Hippocampal formation (tissue), 2 donors: ENCODE measurements at regions not wholly inside any gene's neighbourhood (a gene's known extent, or its start where the extent isn't known, plus 50 kb on each side); places are given as distances from the start of the nearest gene placed in this dataset.

Experiments
- DNase-seq, 2 donors: peaks; one replicate each; lab custom pipeline; 2025; lab: John Stamatoyannopoulos, UW

GRCh38 chr14:101066826-101067510 is 163.4 kb upstream of the RTL1 start:
- no peak for DNase-seq

DNA sequence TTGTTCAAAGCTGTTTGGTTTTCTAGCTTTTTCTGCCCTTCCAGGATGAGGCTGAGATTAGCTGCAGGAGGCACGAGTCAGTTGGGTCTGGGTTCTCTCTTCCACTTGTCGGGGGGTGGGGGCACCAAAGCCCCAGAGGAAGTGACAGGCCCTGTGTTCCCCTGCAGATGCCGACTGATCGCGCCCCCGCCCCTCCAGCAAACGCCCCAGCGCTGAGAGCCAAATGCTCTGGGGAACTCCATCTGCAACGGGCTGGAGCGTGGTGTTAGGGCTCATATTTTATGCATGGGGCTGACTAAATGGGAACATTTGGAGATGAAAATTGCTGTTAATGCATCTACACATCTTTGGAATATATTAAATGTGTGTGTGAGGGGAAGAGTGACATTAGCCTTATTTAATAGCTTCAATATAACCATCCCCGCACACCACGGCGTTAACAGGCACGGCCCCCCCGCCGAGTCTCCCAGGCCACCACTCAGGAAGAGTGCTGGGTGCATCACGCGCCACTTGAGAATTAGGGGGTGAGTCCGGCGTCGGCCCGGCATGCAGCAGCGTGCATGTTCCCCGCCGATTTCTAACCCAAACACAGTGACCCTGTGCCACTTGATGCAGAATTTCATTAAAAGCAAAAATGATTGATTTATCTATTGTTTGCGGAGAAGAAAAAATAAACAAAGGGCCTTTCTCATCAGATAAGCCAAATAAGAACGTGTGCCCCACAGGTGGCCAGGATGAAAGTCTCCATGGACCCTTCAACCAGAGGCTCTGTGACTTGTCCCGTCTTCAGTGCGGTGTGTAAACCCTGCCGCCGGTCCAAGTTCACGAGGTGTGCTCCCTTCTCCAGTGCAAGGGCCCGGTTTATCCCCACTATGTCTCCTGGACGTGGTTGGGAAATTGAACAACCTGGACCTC is 165.0 kb upstream of the RTL1 start:
- DNase-seq = no peak

DNA sequence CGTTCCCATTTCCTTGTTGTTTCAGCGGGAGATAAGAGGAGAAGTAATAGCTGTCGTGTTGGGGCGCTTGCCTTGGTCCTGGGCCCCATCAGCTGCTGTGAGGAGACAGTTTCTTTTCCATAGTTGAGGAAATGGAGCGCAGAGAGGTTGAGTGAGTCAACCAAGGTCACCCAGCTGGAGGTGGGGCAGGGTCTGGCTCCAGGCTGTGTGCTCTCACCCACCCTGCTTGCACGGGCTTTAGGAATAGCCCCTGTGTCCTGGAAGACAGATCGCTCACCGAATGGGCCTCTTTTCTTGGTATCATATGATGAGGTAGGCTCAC is 165.7 kb upstream of the RTL1 start:
- DNase-seq = no peak

DNA sequence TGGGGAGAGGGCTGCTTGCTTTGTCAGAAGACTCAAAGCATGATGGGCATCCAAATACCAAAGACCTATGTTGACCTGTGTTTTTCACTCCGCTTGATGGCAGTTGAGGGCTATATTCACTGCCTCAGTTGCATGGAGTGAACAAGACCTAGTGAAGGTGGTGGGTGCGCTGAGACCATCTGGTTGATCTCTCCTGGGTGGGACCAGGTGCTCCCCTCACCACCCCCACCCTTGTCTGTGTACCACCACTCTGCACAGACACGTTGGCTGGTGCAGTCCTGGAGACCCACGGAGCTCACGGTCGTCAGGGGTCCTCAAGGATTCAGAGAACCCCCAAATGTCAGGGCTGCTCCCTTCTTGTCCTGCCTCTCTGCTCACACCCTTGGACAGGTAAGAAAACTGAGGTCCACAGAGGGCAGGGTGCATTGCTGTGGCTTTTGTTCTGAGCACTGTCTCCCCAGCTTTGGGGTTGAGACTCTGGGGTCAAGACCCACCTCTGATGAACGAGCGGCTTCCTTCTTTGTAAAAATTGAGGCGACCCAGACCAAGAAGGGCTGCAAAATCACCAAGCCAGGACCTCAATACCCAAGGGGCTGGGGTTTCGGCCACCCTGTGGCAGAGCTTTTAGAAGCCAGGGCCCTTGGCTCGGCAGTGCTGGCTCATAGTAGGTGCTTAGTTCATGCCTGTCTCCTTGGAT is 166.3 kb upstream of the RTL1 start:
- DNase-seq = no peak

DNA sequence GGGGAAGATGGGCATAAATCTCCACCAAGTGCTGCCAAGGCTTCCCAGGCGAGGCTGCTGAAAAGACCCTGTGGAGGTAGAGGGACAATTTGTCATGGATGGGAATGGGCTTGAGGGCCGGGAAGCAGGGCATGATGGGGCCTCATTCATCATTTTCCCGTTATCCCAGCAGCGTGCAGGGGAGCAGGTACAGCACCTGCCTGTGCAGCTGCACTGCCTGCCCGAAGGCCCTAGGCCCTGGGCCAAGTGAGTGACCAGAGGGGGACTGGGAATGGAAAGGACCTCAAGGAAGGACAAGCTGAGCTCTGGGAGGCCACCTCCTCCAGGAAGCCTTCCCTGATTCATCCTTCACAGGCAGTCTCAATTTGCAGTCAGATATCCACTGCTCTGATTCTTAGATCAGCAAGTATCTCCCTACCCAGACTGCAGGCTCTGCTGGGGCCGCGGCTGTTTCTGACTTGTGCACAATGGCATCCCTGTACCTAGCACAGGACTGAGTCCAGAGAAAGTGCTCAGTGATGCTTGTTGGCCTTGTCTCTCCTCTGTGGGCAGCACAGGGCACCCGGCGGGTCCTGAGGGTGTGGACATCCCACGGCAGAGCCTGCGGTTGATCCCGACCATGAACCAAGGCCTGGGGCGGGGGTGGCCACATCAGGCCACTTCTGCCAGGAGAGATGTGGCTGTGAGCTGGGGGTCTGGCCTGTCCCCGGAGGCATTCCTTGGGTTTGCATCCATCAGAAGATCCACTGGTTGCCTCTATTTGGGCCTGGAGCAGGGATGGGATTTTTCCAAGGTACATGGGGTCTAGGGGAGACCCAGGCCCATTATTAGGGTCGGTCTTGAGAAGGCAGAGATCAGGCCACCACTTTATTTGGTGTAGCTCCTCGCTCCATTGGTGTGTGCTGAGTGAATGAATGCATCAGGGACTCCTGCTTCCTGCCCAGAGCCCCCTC is 167.3 kb upstream of the RTL1 start:
- no peak for DNase-seq

DNA sequence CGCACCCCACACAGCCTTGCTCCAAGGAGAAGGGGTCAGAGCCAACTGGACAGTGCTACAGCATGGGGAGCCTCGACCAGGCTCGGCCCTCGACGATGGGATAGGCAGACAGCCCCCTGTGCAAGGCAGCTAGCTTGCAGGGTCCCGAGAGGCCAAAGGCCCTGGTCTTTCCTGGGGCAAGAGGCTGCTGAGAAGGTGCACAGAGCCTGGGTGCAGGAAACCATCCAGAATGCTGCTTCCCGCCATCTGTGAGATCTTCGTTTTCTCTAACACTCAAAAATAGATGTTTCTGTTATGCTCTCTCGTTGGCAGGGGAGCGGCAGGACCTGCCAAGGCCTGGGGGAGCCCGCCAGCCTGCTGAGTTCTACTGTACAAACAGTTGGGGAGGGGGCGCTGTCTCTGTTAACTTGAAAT is 168.0 kb upstream of the RTL1 start:
- no peak for DNase-seq

DNA sequence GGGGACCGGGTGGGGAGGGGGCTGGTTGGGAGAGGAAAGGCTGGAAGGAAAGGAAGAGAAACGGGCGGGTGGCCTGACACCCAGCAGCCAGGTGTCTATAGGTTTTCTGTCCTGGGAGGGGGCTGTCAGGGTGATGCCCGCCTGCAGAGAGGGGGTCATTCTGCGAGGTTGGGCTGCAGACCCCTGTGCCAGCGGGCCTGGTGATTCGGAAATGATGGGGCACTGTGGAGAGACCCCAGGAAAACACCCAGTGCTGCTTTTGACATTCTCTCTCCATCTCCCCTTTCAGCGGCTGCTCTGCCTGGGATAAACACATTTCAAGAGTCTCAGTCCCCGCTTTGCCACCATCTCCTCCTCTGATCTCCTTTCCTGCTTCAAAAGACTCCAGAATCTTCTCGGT is 168.5 kb upstream of the RTL1 start:
- DNase-seq = no peak

- DNase-seq = no peak
Observed at GRCh38 chr14:101072531-101072930, 169.0 kb upstream of the RTL1 start.

DNA sequence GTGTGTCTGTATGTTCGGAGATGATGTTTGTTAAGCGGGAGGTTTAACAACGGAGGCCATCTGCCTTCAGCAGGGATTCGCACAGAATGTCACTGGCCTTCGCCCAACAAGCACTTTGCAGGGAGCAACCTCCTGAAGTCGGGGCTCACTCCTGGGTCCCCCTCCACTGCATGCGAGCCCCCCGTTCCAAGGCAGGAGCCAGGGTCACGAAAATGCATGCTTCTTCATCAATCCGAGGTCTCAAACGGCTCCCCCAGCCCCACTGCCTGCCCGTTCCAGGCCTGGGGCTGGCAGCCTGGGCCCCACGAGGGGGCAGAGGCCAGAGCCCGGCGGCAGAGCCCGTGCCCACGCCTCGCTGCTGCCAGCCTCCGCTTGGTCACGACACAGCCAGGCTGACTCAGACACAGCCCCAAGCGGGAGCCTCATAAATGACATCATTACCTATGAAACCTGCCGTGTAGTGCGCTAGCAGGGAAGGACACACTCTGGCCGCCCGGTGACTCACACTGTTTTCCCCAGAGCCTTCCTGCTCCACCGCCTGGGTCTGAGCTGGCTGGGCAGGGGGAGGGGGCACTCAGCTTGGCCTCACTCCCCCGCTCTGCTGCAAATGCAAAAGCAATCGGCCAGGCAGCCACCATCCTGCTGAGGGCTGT is 169.5 kb upstream of the RTL1 start:
- DNase-seq = no peak

- DNase-seq = no peak
Observed at GRCh38 chr14:101073598-101073965, 170.1 kb upstream of the RTL1 start.

DNA sequence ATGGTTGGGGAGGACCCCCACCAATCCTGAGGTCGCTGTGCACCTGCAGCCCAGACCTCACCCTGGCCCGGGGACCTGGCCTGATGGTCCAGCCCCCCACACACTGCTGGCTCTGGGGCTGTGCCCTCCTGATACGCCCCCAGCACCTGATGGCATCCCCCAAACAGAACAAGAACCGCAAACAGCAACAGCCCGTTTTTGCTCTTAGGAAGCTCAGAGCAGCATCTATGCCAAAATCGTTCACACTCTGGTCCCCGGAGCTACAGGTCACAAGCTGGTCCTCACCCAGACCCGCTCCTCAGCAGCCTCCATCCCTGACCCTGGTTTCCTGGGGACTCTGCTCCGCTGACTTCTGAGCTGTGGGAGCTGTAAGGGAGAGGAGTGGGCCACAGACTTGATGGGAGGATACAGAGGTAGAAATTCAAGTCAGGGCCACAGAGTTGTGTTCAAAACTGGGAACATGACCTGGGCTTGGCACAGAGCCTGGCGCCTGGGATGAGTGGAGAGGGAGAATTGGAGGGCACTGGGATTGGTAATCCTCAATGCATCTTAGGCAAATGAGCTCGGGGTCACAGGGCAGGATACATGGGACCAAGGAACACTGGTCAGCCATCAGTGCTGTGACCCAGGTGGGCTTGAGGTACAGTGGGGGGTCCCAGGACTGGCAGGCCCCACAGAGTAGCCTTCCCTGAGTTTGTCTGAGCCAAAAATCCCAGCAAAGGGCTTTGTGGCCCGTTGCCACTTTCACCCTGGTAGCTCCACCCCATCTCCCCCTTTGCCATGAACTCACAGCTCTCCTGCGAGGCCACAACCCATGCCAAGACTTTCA is 170.9 kb upstream of the RTL1 start:
- no peak for DNase-seq

- DNase-seq = no peak
Observed at GRCh38 chr14:101075025-101075800, 171.7 kb upstream of the RTL1 start.

- no peak for DNase-seq
Observed at GRCh38 chr14:101075801-101076413, 172.4 kb upstream of the RTL1 start.

GRCh38 chr14:101076451-101077198 is 173.1 kb upstream of the RTL1 start:
- no peak for DNase-seq

DNA sequence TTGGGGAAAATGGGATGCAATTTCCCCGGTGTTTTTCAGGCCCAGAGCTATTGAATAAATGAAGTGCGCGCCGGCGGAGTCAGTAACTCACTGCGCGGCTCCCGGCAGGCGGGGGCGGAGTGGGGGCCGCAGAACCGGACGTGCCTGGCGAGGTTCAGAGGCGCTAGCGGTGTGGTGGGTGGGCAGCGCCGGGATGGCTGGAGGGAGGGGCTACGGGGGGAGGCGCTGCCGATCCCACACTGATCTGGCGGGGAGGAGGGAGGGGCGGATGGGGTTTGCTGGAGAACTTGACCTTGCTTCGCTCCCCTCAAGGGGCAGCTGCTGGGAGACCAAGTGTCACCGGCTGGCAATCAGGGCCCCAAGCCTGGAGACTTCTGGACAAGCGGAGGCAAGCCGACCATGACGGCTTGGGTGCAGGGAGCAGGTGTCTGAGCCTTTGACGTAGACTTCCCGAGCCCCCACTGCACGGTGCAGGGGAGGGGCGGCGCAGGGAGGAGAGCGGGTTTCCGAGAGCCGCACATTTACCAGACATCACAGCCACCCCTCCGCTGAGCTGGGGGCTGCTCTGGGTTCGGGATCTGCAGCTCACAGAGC is 174.1 kb upstream of the RTL1 start:
- DNase-seq = no peak

DNA sequence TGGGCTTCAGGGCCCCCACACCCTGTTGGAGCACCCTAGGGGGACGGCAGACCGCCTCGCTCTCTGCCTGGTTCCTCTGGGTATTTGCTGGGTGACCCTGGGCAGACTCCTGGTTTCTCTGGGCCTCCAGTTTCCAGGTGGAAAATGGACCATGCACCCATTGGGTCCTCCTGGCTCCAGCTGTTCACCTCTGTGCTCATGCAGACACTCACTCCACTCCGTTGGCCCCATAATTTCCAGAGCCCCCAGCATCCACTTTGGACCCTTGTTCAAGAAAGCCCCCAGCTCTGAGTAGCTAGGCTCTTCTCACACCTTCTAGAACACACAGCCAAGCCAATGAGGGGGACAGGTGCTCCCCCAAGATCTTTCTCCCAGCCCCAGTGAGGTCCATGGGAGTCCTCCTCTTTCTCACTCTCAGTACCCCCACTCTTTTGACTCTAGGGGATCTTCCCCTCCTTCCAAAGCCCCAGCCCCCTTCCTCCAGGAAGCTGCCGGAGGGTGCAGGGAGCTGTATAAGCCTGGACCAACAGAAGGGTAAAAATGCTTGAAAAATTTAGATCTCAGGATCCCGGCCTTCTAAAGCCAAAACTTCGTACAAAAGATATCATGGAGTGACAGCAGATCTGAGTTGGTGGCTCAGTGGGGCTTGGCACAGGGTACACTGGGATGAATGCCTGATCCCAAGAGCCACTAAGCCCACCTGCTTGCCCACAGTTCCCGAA is 174.8 kb upstream of the RTL1 start:
- DNase-seq = no peak

DNA sequence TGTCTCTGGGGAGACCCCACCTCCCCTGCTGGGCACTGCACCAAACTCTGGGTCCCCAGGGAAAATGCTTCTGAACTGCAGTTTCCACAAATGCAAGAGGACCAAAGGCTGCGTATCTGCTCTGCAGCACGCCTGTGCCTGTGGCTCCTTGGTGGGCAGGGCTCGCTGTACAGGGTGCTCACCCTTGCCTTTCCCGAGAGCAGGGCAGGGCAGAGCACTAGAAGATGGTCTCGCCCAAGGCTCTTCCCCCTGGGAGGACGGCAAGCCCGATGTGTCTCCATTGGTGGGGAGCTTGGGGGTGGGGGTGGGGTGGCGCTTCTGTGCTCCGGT is 175.3 kb upstream of the RTL1 start:
- DNase-seq = no peak
